Ascending aorta (tissue), 2 donors: ENCODE measurements at regions not wholly inside any gene's neighbourhood (a gene's known extent, or its start where the extent isn't known, plus 50 kb on each side); places are given as distances from the start of the nearest gene placed in this dataset.
A peak's percentile ranks its signal among the peaks of the same experiment; 100 is the strongest.

Experiments used
- DNase-seq, 2 donors: peaks; one replicate each; pipeline ENCODE4 v3.0.0-alpha.2; 2019; ENCODE audit warnings: low spot score in 2 of 2
- H3K27ac ChIP-seq, 2 donors: fragments of 200-600 bp; sonication (generic); one replicate each; pipeline ENCODE4 v1.5.1; 2016 to 2017; ENCODE audit warnings: mild to moderate bottlenecking in 1 of 2
- H3K27me3 ChIP-seq: fragments of 200-600 bp; sonication (generic); one replicate; pipeline ENCODE4 v1.5.1; 2017
- H3K36me3 ChIP-seq, 2 donors: fragments of 200-600 bp; sonication (generic); one replicate each; pipeline ENCODE4 v1.5.1; 2016
- H3K4me1 ChIP-seq, 2 donors: fragments of 200-600 bp; sonication (generic); one replicate each; pipeline ENCODE4 v1.5.1; 2016 to 2017; ENCODE audit warnings: mild to moderate bottlenecking in 1 of 2
- H3K4me3 ChIP-seq, 2 donors: fragments of 200-600 bp; sonication (generic); one replicate each; pipeline ENCODE4 v1.5.1; 2016 to 2017; ENCODE audit warnings: mild to moderate bottlenecking in 1 of 2
- H3K9me3 ChIP-seq, 2 donors: fragments of 200-600 bp; sonication (generic); one replicate each; pipeline ENCODE4 v1.5.1; 2016
- CTCF ChIP-seq, 3 experiments: fragments of 200-600 bp in 2 of 3; fragments of 450-650 bp in 1 of 3; sonication (generic) in 2 of 3; IDR thresholded peaks; one replicate each; pipeline ENCODE4 v1.5.1; 2016 to 2019; ENCODE audit warnings: antibody characterized with exemption in 3 of 3, mild to moderate bottlenecking in 1 of 3, moderate library complexity in 1 of 3
- intact Hi-C: fragments of 100-400 bp; cut with DNase I; formaldehyde crosslinking; loops from one replicate; pipeline ENCODE4 v1.15.1; 2023

DNA sequence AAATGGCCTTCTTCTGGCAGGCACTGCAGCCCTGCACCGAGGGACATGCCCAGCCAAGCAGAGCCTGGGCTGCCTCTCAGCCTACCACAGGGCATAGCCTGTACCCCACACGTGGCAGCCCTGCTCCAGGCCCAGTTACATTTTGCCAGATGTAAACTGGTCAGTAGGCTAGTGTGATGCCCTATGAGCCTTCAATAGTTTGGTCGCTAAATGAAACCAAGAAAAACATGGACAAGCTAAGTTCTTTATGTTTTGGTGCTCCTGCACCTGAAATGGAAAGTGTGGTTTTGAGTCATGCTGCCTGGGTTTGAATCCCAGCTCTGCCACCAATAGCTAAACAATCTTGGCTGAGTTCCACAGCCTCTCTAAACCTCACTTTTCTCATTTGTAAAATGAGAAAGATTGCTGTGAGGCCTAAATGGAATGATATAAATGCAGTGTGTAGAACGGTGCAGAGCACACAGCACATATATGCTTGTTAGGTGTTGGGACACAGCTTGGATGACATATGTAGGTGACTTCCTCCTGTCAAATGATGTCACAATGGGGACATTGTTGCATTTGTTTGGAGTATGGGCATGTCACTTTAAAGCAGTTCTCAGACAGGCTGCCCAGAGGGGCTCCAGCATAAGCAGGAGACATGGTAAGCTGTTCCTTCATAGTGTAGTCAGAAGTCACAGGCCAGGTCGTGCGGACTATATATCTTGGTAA lies 57.4 kb downstream of the ZBTB38 start:
- Histone ChIP-seq H3K9me3 (no peaks in the 10 kb centered on the region), H3K4me1 (peaks cover 11 to 55% of the 10 kb centered on the region in 2 donors), H3K4me3 (no peak overlapping the region), H3K36me3 (peaks cover 8 to 13% of the 10 kb centered on the region in 2 donors), H3K27me3 (no peaks in the 10 kb centered on the region), H3K27ac (peak overlapping the region; percentile 72 to 80)
- no peak for TF ChIP-seq CTCF (IDR thresholded peaks at IDR 0.05)
- DNase-seq: no peak
- intact Hi-C loops: no loop called here

- DNase-seq: peak in 1 of 2 donors; percentile 80
These were observed 58.2 kb downstream of the ZBTB38 start for GRCh38 chr3:141426404-141427034.

GRCh38 chr3:141427764-141428163 lies 59.1 kb upstream of the RASA2 start:
- Histone ChIP-seq H3K27me3 (no peaks in the 10 kb centered on the region), H3K4me1 (peaks cover 16 to 64% of the 10 kb centered on the region in 2 donors), H3K9me3 (no peaks in the 10 kb centered on the region), H3K36me3 (peaks cover 10% of the 10 kb centered on the region in 2 donors), H3K4me3 (no peak overlapping the region), H3K27ac (peak overlapping the region; percentile 50 to 80)
- no peak for DNase-seq
- no peak for TF ChIP-seq CTCF (IDR thresholded peaks at IDR 0.05)
- intact Hi-C loops: no loop called here

More at GRCh38 chr3:141426404-141427034, 58.2 kb downstream of the ZBTB38 start:
- Histone ChIP-seq H3K36me3 (peaks cover 10 to 13% of the 10 kb centered on the region in 2 donors), H3K4me3 (no peak overlapping the region), H3K4me1 (peaks cover 12 to 60% of the 10 kb centered on the region in 2 donors), H3K27me3 (no peaks in the 10 kb centered on the region), H3K27ac (peak overlapping the region; percentile 72 to 80), H3K9me3 (no peaks in the 10 kb centered on the region)
- no peak for TF ChIP-seq CTCF (IDR thresholded peaks at IDR 0.05)
- intact Hi-C loops: no loop called here

- H3K4me1 ChIP-seq: peaks cover 16 to 69% of the 10 kb centered on the region in 2 donors
- H3K4me3 ChIP-seq: no peak overlapping the region
- DNase-seq: no peak
- no peak for TF ChIP-seq CTCF (IDR thresholded peaks at IDR 0.05)
- no peaks in the 10 kb centered on the region for H3K27me3 ChIP-seq
- no peaks in the 10 kb centered on the region for H3K9me3 ChIP-seq
- peak overlapping the region; percentile 37 to 80 for H3K27ac ChIP-seq
- intact Hi-C loops: no loop called here
- H3K36me3 ChIP-seq: peaks cover 5 to 10% of the 10 kb centered on the region in 2 donors
These were observed 57.3 kb upstream of the RASA2 start for GRCh38 chr3:141429371-141430035.

- H3K9me3 ChIP-seq: no peaks in the 10 kb centered on the region
- H3K27ac ChIP-seq: peak overlapping the region; percentile 72 to 80
- intact Hi-C loops: no loop called here
- no peak for TF ChIP-seq CTCF (IDR thresholded peaks at IDR 0.05)
- DNase-seq: no peak
- peaks cover 5 to 10% of the 10 kb centered on the region in 2 donors for H3K36me3 ChIP-seq
- H3K4me1 ChIP-seq: peaks cover 16 to 64% of the 10 kb centered on the region in 2 donors
- no peaks in the 10 kb centered on the region for H3K27me3 ChIP-seq
- H3K4me3 ChIP-seq: no peak overlapping the region
These were observed 56.5 kb upstream of the RASA2 start for GRCh38 chr3:141430316-141430715.
